ENCODE measurements at regions not wholly inside any gene's neighbourhood (a gene's known extent, or its start where the extent isn't known, plus 50 kb on each side); places are given as distances from the start of the nearest gene placed in this dataset.

DNA sequence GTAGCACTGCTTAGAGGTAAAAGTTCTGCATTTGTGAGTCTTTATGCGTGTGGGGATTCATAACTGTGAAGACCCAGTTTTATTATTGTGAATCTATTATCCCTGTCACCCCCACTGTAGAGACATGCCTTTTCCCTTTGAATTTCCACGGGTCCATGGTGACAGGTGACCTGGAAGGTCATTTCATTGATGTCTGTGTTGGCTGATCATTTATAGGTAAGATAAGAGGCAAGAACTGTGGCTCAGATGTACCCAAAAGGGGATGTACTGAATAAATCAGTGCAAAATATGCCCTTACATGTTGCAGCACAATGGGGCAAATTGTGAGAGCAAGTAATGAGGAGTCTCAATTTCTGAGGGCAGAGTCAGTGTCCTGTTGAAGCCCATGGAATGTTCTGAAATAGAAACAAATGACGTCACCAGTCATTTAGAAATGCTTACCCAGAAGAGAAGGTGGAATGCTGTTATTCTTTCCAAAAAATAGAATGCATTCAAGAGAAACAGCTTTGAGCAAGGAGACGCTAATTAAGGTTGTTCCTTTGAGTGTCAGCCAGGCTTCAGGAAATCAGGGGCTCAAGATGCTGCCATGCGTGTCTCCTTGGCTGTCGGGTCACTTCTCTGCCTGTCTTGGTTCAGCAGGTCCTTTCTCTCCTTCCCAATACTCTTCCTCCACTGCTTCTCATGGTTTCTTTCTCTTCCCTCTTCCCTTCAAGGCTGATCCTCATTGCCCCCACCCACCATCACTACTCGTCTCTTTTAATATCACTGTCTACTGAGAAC is 118.7 kb upstream of the E2F8 start:
- Histone ChIP-seq H3K27ac (ENCODE audit: low read depth, low read length) (no peak overlapping the region), H4K20me1 (ENCODE audit: insufficient read depth, low read length) (no peaks in the 10 kb centered on the region), H3K79me2 (ENCODE audit: insufficient read depth, low read length) (no peaks in the 10 kb centered on the region), H3K27me3 (ENCODE audit: insufficient read depth, low read length) (peaks cover 32% of the 10 kb centered on the region), H3K4me3 (ENCODE audit: insufficient read depth, low read depth, low read length) (no peak overlapping the region), H3K4me2 (ENCODE audit: low read length) (no peak overlapping the region), H3K9ac (ENCODE audit: low read length) (no peak overlapping the region), H3K36me3 (ENCODE audit: insufficient read depth, low read length) (no peaks in the 10 kb centered on the region), H2AFZ (ENCODE audit: low read depth, low read length) (no peak overlapping the region), H3K4me1 (ENCODE audit: insufficient read depth, low read length) (peaks cover 6% of the 10 kb centered on the region), H3K9me3 (ENCODE audit: insufficient read depth, low read depth, low read length) (no peaks in the 10 kb centered on the region)
- Mint-ChIP-seq H3K4me3 (ENCODE audit: unreplicated experiment) (no peak overlapping the region), H3K27me3 (ENCODE audit: low read depth, unreplicated experiment) (peaks cover 31% of the 10 kb centered on the region), H3K36me3 (ENCODE audit: low read depth, unreplicated experiment) (no peaks in the 10 kb centered on the region), H3K9me3 (ENCODE audit: unreplicated experiment) (no peaks in the 10 kb centered on the region), H3K27ac (ENCODE audit: unreplicated experiment) (no peak overlapping the region), H3K4me1 (ENCODE audit: low read depth, unreplicated experiment) (no peaks in the 10 kb centered on the region)
- DNase-seq (ENCODE audit: low read depth) (peak; percentile 36), FAIRE-seq (no peak)
- TF ChIP-seq, protein P1, sequence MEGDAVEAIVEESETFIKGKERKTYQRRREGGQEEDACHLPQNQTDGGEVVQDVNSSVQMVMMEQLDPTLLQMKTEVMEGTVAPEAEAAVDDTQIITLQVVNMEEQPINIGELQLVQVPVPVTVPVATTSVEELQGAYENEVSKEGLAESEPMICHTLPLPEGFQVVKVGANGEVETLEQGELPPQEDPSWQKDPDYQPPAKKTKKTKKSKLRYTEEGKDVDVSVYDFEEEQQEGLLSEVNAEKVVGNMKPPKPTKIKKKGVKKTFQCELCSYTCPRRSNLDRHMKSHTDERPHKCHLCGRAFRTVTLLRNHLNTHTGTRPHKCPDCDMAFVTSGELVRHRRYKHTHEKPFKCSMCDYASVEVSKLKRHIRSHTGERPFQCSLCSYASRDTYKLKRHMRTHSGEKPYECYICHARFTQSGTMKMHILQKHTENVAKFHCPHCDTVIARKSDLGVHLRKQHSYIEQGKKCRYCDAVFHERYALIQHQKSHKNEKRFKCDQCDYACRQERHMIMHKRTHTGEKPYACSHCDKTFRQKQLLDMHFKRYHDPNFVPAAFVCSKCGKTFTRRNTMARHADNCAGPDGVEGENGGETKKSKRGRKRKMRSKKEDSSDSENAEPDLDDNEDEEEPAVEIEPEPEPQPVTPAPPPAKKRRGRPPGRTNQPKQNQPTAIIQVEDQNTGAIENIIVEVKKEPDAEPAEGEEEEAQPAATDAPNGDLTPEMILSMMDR (IDR thresholded peaks at IDR 0.05; ENCODE audit: insufficient read depth, low read depth, low read length) = no peak
- no peak for TF ChIP-seq EZH2 (IDR thresholded peaks at IDR 0.05; ENCODE audit: insufficient read depth, low read length)

DNA sequence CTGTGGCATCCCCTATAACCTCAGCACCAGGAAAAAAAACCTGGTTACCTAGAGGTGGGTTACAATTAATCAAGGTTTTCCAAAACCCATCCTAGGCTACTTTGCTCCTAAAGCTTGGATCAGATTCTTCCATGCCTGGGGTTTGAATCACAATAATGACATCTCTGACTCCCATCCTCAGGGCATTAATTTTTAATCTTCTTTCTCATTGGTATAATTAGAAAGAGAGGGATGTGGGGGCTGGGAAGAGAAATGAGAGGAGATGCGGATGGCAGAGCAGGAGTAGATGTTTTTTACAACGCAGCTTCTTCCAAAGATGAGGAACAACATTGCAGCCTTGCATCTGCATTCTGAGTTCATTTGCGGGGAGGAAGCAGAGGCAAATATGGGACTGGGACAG is 117.2 kb upstream of the E2F8 start:
- Histone ChIP-seq H3K9ac (ENCODE audit: low read length) (no peak overlapping the region), H3K9me3 (ENCODE audit: insufficient read depth, low read depth, low read length) (no peaks in the 10 kb centered on the region), H3K79me2 (ENCODE audit: insufficient read depth, low read length) (no peaks in the 10 kb centered on the region), H3K4me3 (ENCODE audit: insufficient read depth, low read depth, low read length) (no peak overlapping the region), H3K36me3 (ENCODE audit: insufficient read depth, low read length) (no peaks in the 10 kb centered on the region), H4K20me1 (ENCODE audit: insufficient read depth, low read length) (no peaks in the 10 kb centered on the region), H3K4me1 (ENCODE audit: insufficient read depth, low read length) (peaks cover 6% of the 10 kb centered on the region), H3K27ac (ENCODE audit: low read depth, low read length) (no peak overlapping the region), H3K4me2 (ENCODE audit: low read length) (no peak overlapping the region), H2AFZ (ENCODE audit: low read depth, low read length) (no peak overlapping the region), H3K27me3 (ENCODE audit: insufficient read depth, low read length) (peaks cover 40% of the 10 kb centered on the region)
- peaks cover 32% of the 10 kb centered on the region for H3K27me3 Mint-ChIP-seq (ENCODE audit: low read depth, unreplicated experiment)
- H3K4me1 Mint-ChIP-seq (ENCODE audit: low read depth, unreplicated experiment) = no peaks in the 10 kb centered on the region
- no peak overlapping the region for H3K4me3 Mint-ChIP-seq (ENCODE audit: unreplicated experiment)
- H3K9me3 Mint-ChIP-seq (ENCODE audit: unreplicated experiment) = no peaks in the 10 kb centered on the region
- TF ChIP-seq, protein P1 (IDR thresholded peaks at IDR 0.05; ENCODE audit: insufficient read depth, low read depth, low read length) = no peak
- no peak for TF ChIP-seq EZH2 (IDR thresholded peaks at IDR 0.05; ENCODE audit: insufficient read depth, low read length)
- no peak overlapping the region for H3K27ac Mint-ChIP-seq (ENCODE audit: unreplicated experiment)
- no peak for DNase-seq (ENCODE audit: low read depth)
- FAIRE-seq = no peak
- no peaks in the 10 kb centered on the region for H3K36me3 Mint-ChIP-seq (ENCODE audit: low read depth, unreplicated experiment)

DNA sequence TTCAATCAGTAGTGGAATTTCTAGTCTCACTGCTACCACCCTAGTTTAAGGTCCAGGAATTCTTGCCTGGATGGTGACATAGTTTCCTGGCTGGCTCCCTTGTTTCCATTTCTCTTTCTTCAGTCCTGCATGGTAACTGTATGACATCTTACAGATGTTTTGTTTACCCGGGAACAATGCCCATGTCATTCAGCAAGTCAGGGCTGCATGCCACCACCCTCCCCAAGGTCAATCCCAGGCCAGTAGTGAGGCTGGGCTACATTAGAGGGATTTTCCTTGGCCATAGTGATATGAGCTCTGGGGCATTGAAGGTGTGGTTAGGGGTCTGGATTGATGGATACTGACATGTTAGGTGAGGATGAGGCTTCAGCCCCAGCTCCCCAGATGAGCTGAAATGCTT is 114.9 kb upstream of the E2F8 start:
- Mint-ChIP-seq H3K27ac (ENCODE audit: unreplicated experiment) (no peak overlapping the region), H3K36me3 (ENCODE audit: low read depth, unreplicated experiment) (no peaks in the 10 kb centered on the region), H3K4me3 (ENCODE audit: unreplicated experiment) (no peak overlapping the region), H3K4me1 (ENCODE audit: low read depth, unreplicated experiment) (no peaks in the 10 kb centered on the region), H3K9me3 (ENCODE audit: unreplicated experiment) (no peaks in the 10 kb centered on the region), H3K27me3 (ENCODE audit: low read depth, unreplicated experiment) (peaks cover 39% of the 10 kb centered on the region)
- H3K4me3 ChIP-seq (ENCODE audit: insufficient read depth, low read depth, low read length) = no peak overlapping the region
- H3K4me1 ChIP-seq (ENCODE audit: insufficient read depth, low read length) = peaks cover 6% of the 10 kb centered on the region
- H3K4me2 ChIP-seq (ENCODE audit: low read length) = no peak overlapping the region
- H3K27me3 ChIP-seq (ENCODE audit: insufficient read depth, low read length) = peaks cover 58% of the 10 kb centered on the region
- H3K9ac ChIP-seq (ENCODE audit: low read length) = no peak overlapping the region
- TF ChIP-seq, protein P1 (IDR thresholded peaks at IDR 0.05; ENCODE audit: insufficient read depth, low read depth, low read length) = no peak
- no peak for TF ChIP-seq EZH2 (IDR thresholded peaks at IDR 0.05; ENCODE audit: insufficient read depth, low read length)
- DNase-seq (ENCODE audit: low read depth) = no peak
- no peak for FAIRE-seq
- no peak overlapping the region for H3K27ac ChIP-seq (ENCODE audit: low read depth, low read length)
- no peaks in the 10 kb centered on the region for H3K79me2 ChIP-seq (ENCODE audit: insufficient read depth, low read length)
- H4K20me1 ChIP-seq (ENCODE audit: insufficient read depth, low read length) = no peaks in the 10 kb centered on the region
- H3K36me3 ChIP-seq (ENCODE audit: insufficient read depth, low read length) = no peaks in the 10 kb centered on the region
- no peak overlapping the region for H2AFZ ChIP-seq (ENCODE audit: low read depth, low read length)
- H3K9me3 ChIP-seq (ENCODE audit: insufficient read depth, low read depth, low read length) = no peaks in the 10 kb centered on the region
